K562 (cell line): ENCODE measurements at regions not wholly inside any gene's neighbourhood (a gene's known extent, or its start where the extent isn't known, plus 50 kb on each side); places are given as distances from the start of the nearest gene placed in this dataset.

Experiments
- ATAC-seq: fragments of 200-7000 bp; cut with Tn5 transposase; 3 replicates; pipeline ENCODE4 v1.9.1; 2020; ENCODE audit warnings: moderate library complexity
- BruUV-seq: library from RNA; stranded (reverse); fragments of 400-500 nt; replicated peaks from 2 replicates; lab custom pipeline; 2021; lab: Mats Ljungman, UMichigan
- CTCF ChIA-PET: fragments of 300-600 bp; formaldehyde crosslinking; extraction: SDS; loops from one replicate; lab custom pipeline; 2021; ENCODE audit warnings: low intra/inter-chr PET ratio; lab: Yijun Ruan, JAX
- POLR2A ChIA-PET: fragments of 300-600, 350-650 bp; sonication (Branson Sonifier 250); formaldehyde crosslinking; extraction: SDS; loops from one replicate; lab custom pipeline; 2021; ENCODE audit warnings: antibody characterized with exemption, inconsistent platforms; lab: Yijun Ruan, JAX
- DNase-seq, 4 experiments: peaks; one replicate each; pipeline versions ENCODE4 v3.0.0 to v3.0.0-alpha.2; 2011 to 2018; ENCODE audit warnings: low spot score in 3 of 4, mixed read lengths in 3 of 4; ENCODE audit errors: extremely low read depth in 1 of 4
- FAIRE-seq: peaks from 2 replicates; lab custom pipeline; 2011; peaks lifted over from hg19 to GRCh38; lab: Jason Lieb, UNC
- H2AFZ ChIP-seq: 2 replicates; pipeline ENCODE4 v1.6.0; 2011; ENCODE audit warnings: low read depth, low read length, control low read depth, inconsistent platforms
- H3K27ac ChIP-seq: fragments of 200-600 bp; 3 replicates; pipeline ENCODE4 v1.8.0; 2011; ENCODE audit warnings: low read depth, mild to moderate bottlenecking, control low read depth, inconsistent platforms, low read length, moderate library complexity, mixed read lengths; ENCODE audit errors: extremely low read depth
- H3K27me3 ChIP-seq, 2 experiments: fragments of 300-600 bp in 1 of 2; 2 replicates in 1 of 2; 3 replicates in 1 of 2; pipeline versions ENCODE4 v1.6.0 to v1.8.0; 2011; ENCODE audit warnings: inconsistent platforms in 2 of 2, low read length in 2 of 2, mild to moderate bottlenecking in 1 of 2, mixed read lengths in 1 of 2, moderate library complexity in 1 of 2; ENCODE audit not compliant: control insufficient read depth in 2 of 2, insufficient read depth in 2 of 2
- H3K36me3 ChIP-seq: fragments of 300-600 bp; 3 replicates; pipeline ENCODE4 v1.8.0; 2011; ENCODE audit warnings: mild to moderate bottlenecking, low read length, inconsistent platforms; ENCODE audit not compliant: control insufficient read depth, insufficient read depth
- H3K4me1 ChIP-seq, 2 experiments: fragments of 200-600 bp in 1 of 2; replicated peaks in 1 of 2; 2 replicates in 1 of 2; 3 replicates in 1 of 2; pipeline versions ENCODE4 v1.5.1 to v1.8.0; 2011; ENCODE audit warnings: inconsistent platforms in 2 of 2, low read length in 2 of 2, mild to moderate bottlenecking in 1 of 2, mixed read lengths in 1 of 2, moderate library complexity in 1 of 2; ENCODE audit not compliant: control insufficient read depth in 2 of 2, insufficient read depth in 2 of 2
- H3K4me2 ChIP-seq: 2 replicates; pipeline ENCODE4 v1.6.1; 2011; ENCODE audit warnings: low read length, control low read depth, inconsistent platforms, mixed read lengths; ENCODE audit not compliant: insufficient read depth
- H3K4me3 ChIP-seq: fragments of 200-600 bp; sonication (generic), shearing (Covaris generic); 2 replicates; pipeline ENCODE4 v1.5.1; 2016; ENCODE audit warnings: control low read depth, inconsistent platforms
- H3K79me2 ChIP-seq: fragments of 200-600 bp; 3 replicates; pipeline ENCODE4 v1.8.0; 2011; ENCODE audit warnings: low read length, inconsistent platforms; ENCODE audit not compliant: control insufficient read depth, insufficient read depth
- H3K9ac ChIP-seq, 2 experiments: 2 replicates each; pipeline versions ENCODE4 v1.6.0 to v1.6.1; 2011; ENCODE audit warnings: low read depth in 2 of 2, low read length in 2 of 2, control low read depth in 1 of 2, inconsistent platforms in 1 of 2, mild to moderate bottlenecking in 1 of 2, mixed read lengths in 1 of 2; ENCODE audit not compliant: insufficient read depth in 1 of 2
- H3K9me1 ChIP-seq: one replicate; pipeline ENCODE4 v1.6.0; 2011; ENCODE audit warnings: inconsistent platforms, mild to moderate bottlenecking, low read length, moderate library complexity; ENCODE audit not compliant: control insufficient read depth, insufficient read depth
- H3K9me3 ChIP-seq: replicated peaks from 2 replicates; pipeline ENCODE4 v1.5.1; 2011; ENCODE audit warnings: low read depth, low read length, inconsistent platforms; ENCODE audit not compliant: control insufficient read depth, insufficient read depth
- H4K20me1 ChIP-seq: replicated peaks from 2 replicates; pipeline ENCODE4 v1.6.1; 2011; ENCODE audit warnings: low read length, inconsistent platforms, mixed read lengths; ENCODE audit not compliant: control insufficient read depth, insufficient read depth
- BDP1 ChIP-seq: IDR thresholded peaks from 3 replicates; pipeline ENCODE4 v1.6.1; 2011; ENCODE audit not compliant: insufficient read length, insufficient read depth
- CEBPG ChIP-seq, 3 experiments: fragments of 200-800 bp in 1 of 3; sonication (Bioruptor generic) in 1 of 3; sonication (generic) in 1 of 3; formaldehyde crosslinking in 1 of 3; IDR thresholded peaks in 2 of 3; conservative IDR thresholded peaks in 1 of 3; 2 replicates each; pipeline versions ENCODE4 v1.6.1 to v1.8.0; 2016 to 2022; ENCODE audit warnings: missing compliant biosample characterization in 2 of 3, missing genetic modification characterization in 2 of 3, mild to moderate bottlenecking in 1 of 3, missing genetic modification reagents in 1 of 3
- GABPB2 ChIP-seq: fragments of 250-450 bp; sonication (Bioruptor Pico); conservative IDR thresholded peaks from 2 replicates; pipeline ENCODE4 v1.5.1; 2021; ENCODE audit warnings: mild to moderate bottlenecking
- GTF2F1 ChIP-seq: IDR thresholded peaks from 2 replicates; pipeline ENCODE4 v1.6.1; 2011; ENCODE audit warnings: low read depth, low read length, improper control_type of control experiment
- KLF10 ChIP-seq: fragments of 250-450 bp; sonication (Bioruptor Pico); IDR thresholded peaks from 2 replicates; pipeline ENCODE4 v1.6.1; 2021; ENCODE audit warnings: matching md5 sums
- PRPF4 ChIP-seq: fragments of 200-400 bp; formaldehyde crosslinking; IDR thresholded peaks from one replicate; pipeline ENCODE4 v1.6.1; 2017; ENCODE audit warnings: low read length, low read depth, mild to moderate bottlenecking; ENCODE audit not compliant: insufficient read depth, poor library complexity, severe bottlenecking
- PTRF ChIP-seq: fragments of 450-650 bp; IDR thresholded peaks from 2 replicates; pipeline ENCODE4 v1.6.1; 2016; ENCODE audit warnings: mild to moderate bottlenecking, missing genetic modification characterization, missing compliant biosample characterization
- WGBS: fragments of 100-300 bp; shearing (Covaris generic); methylation state at CpG from one replicate; pipeline ENCODE4 v1.1.6; 2016; ENCODE audit warnings: low coverage, mixed read lengths; ENCODE audit not compliant: insufficient coverage; ENCODE audit errors: missing lambda C conversion rate; 5-methylcytosine and 5-hydroxymethylcytosine counted together
- in situ Hi-C: fragments of 300-500 bp; cut with MboI; formaldehyde crosslinking; loops from 4 replicates; pipeline ENCODE4 v1.15.0; 2018; ENCODE audit warnings: inconsistent platforms, mixed read lengths
- intact Hi-C: fragments of 100-400 bp; cut with micrococcal nuclease; formaldehyde crosslinking; loops from 2 replicates; pipeline ENCODE4 v1.14.2; 2022
- TF ChIP-seq, protein P1 (sequence below): fragments of 450-650 bp; IDR thresholded peaks from 2 replicates; pipeline ENCODE4 v1.6.1; 2016; ENCODE audit warnings: antibody characterized with exemption
- TF ChIP-seq, protein P2 (sequence below): sonication (generic); formaldehyde crosslinking; IDR thresholded peaks from 2 replicates; pipeline ENCODE4 v1.8.0; 2023; ENCODE audit warnings: mild to moderate bottlenecking, missing genetic modification reagents

DNA sequence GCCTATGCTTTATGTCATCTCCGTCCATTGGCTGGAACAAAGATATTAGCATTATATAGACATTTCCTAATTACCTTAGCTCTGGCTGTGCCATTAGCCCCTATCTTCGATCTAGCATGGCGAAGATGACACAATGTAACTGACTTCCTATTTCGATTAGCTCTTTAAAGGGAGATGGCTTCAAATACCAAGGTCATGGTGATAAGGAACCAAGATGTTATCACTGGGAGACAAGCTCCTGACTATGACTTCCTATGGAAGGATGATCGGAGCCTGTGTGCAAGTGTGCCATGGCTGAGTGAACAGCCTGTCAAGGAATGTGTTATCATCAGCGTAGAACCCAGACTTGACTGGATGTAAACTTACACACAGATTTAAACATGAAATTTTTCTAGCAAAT is 602.1 kb downstream of the PSAT1 start (continued):
- TF ChIP-seq CEBPG (CRISPR knock-in tag; IDR thresholded peaks at IDR 0.05) (no peak), CEBPG (tag; conservative IDR thresholded peaks at IDR 0.05 in 1 of 2, IDR thresholded peaks at IDR 0.05 in 1 of 2) (no peak), PRPF4 (no peak)

DNA sequence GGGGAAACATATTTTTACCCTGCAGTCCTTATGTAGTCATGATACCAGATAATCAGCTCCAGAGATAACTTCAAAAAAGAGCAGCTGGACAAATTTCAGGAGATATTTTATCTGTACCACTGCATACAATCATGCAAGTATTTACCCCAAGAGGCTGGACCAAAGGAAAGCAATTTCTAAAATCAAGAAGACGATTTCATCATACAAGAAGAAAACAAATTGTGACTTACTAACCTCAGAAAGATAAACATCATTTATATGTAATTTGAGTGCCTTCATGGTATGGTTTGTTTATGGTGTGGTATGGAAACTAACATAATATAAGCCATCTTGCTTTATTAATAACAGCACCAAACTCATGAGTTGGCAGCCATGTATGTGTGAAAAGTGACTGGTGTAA is 603.6 kb downstream of the PSAT1 start:
- intact Hi-C loops (no loop called here), in situ Hi-C loops (no loop called here)
- no peak for DNase-seq
- ATAC-seq, result no peak
- H3K9ac ChIP-seq, result no peak overlapping the region
- POLR2A ChIA-PET, result no interaction called here
- no TSS peak for BruUV-seq
- no peaks in the 10 kb centered on the region for H3K36me3 ChIP-seq
- H2AFZ ChIP-seq, result no peak overlapping the region
- no peaks in the 10 kb centered on the region for H4K20me1 ChIP-seq
- no peaks in the 10 kb centered on the region for H3K27me3 ChIP-seq
- no peak for FAIRE-seq
- H3K9me3 ChIP-seq, result no peaks in the 10 kb centered on the region
- H3K9me1 ChIP-seq, result no peaks in the 10 kb centered on the region
- H3K4me3 ChIP-seq, result no peak overlapping the region
- H3K27ac ChIP-seq, result no peak overlapping the region
- H3K79me2 ChIP-seq, result no peaks in the 10 kb centered on the region
- no peaks in the 10 kb centered on the region for H3K4me1 ChIP-seq
- WGBS, result 0% methylated on average over 1 of the region's 1 CpG
- CTCF ChIA-PET, result no interaction called here
- no peak overlapping the region for H3K4me2 ChIP-seq
- TF ChIP-seq, protein P1, sequence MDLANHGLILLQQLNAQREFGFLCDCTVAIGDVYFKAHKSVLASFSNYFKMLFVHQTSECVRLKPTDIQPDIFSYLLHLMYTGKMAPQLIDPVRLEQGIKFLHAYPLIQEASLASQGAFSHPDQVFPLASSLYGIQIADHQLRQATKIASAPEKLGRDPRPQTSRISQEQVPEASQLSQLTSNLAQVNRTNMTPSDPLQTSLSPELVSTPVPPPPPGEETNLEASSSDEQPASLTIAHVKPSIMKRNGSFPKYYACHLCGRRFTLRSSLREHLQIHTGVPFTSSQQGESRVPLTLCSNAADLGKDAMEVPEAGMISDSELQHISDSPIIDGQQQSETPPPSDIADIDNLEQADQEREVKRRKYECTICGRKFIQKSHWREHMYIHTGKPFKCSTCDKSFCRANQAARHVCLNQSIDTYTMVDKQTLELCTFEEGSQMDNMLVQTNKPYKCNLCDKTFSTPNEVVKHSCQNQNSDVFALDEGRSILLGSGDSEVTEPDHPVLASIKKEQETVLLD, result no peak
- TF ChIP-seq, protein P2, sequence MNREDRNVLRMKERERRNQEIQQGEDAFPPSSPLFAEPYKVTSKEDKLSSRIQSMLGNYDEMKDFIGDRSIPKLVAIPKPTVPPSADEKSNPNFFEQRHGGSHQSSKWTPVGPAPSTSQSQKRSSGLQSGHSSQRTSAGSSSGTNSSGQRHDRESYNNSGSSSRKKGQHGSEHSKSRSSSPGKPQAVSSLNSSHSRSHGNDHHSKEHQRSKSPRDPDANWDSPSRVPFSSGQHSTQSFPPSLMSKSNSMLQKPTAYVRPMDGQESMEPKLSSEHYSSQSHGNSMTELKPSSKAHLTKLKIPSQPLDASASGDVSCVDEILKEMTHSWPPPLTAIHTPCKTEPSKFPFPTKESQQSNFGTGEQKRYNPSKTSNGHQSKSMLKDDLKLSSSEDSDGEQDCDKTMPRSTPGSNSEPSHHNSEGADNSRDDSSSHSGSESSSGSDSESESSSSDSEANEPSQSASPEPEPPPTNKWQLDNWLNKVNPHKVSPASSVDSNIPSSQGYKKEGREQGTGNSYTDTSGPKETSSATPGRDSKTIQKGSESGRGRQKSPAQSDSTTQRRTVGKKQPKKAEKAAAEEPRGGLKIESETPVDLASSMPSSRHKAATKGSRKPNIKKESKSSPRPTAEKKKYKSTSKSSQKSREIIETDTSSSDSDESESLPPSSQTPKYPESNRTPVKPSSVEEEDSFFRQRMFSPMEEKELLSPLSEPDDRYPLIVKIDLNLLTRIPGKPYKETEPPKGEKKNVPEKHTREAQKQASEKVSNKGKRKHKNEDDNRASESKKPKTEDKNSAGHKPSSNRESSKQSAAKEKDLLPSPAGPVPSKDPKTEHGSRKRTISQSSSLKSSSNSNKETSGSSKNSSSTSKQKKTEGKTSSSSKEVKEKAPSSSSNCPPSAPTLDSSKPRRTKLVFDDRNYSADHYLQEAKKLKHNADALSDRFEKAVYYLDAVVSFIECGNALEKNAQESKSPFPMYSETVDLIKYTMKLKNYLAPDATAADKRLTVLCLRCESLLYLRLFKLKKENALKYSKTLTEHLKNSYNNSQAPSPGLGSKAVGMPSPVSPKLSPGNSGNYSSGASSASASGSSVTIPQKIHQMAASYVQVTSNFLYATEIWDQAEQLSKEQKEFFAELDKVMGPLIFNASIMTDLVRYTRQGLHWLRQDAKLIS, result no peak
- TF ChIP-seq PTRF (no peak), BDP1 (no peak), KLF10 (CRISPR knock-in tag) (no peak), GTF2F1 (no peak), GABPB2 (CRISPR knock-in tag) (no peak)
